ENCODE measurements at regions not wholly inside any gene's neighbourhood (a gene's known extent, or its start where the extent isn't known, plus 50 kb on each side); places are given as distances from the start of the nearest gene placed in this dataset.

DNA sequence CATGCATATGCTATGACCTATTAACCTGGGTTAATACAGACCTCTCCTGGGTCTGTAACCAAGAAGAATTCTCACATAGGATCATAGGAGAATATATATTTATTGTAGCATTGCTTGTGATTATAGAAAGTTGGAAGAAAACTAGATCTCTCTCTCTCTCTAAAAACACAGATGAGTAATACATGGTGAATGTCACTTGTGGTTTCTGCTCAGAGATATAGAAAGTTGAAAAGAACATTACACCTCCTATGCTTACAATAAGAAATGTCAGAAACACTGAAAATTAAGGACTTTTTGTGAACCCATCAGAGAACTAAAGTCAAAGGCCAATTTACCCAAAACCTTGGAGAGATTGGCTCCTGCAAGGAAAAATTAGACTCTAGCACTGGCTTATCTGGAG is 1389.5 kb downstream of the FAM133A start:
- Histone ChIP-seq H3K4me2 (no peak overlapping the region), H3K36me3 (replicated peaks; ENCODE audit: insufficient read depth, low read depth) (no peaks in the 10 kb centered on the region), H3K4me1 (ENCODE audit: insufficient read depth) (no peaks in the 10 kb centered on the region), H3K4me3 (no peak overlapping the region), H3K27ac (no peak overlapping the region), H2AFZ (no peak overlapping the region), H3K79me2 (no peaks in the 10 kb centered on the region), H3K9me3 (ENCODE audit: low read depth) (no peaks in the 10 kb centered on the region), H3K27me3 (no peaks in the 10 kb centered on the region), H3K9me2 (replicated peaks; ENCODE audit: insufficient read depth) (no peaks in the 10 kb centered on the region), H4K20me1 (ENCODE audit: insufficient read depth, poor library complexity, severe bottlenecking) (no peaks in the 10 kb centered on the region)
- TF ChIP-seq EZH2 (IDR thresholded peaks at IDR 0.05; ENCODE audit: borderline replicate concordance) (no peak), EZH2phosphoT487 (IDR thresholded peaks at IDR 0.05; ENCODE audit: low read depth, severe bottlenecking, unreplicated experiment) (no peak)
- TF ChIP-seq, protein P1, sequence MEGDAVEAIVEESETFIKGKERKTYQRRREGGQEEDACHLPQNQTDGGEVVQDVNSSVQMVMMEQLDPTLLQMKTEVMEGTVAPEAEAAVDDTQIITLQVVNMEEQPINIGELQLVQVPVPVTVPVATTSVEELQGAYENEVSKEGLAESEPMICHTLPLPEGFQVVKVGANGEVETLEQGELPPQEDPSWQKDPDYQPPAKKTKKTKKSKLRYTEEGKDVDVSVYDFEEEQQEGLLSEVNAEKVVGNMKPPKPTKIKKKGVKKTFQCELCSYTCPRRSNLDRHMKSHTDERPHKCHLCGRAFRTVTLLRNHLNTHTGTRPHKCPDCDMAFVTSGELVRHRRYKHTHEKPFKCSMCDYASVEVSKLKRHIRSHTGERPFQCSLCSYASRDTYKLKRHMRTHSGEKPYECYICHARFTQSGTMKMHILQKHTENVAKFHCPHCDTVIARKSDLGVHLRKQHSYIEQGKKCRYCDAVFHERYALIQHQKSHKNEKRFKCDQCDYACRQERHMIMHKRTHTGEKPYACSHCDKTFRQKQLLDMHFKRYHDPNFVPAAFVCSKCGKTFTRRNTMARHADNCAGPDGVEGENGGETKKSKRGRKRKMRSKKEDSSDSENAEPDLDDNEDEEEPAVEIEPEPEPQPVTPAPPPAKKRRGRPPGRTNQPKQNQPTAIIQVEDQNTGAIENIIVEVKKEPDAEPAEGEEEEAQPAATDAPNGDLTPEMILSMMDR (IDR thresholded peaks at IDR 0.05; ENCODE audit: poor library complexity): no peak
- DNase-seq (ENCODE audit: low spot score): no peak

GRCh38 chrX:95065151-95065550 is 1391.1 kb downstream of the FAM133A start:
- Histone ChIP-seq H3K4me1 (ENCODE audit: insufficient read depth) (no peaks in the 10 kb centered on the region), H3K36me3 (replicated peaks; ENCODE audit: insufficient read depth, low read depth) (no peaks in the 10 kb centered on the region), H3K4me3 (no peak overlapping the region), H3K9me2 (replicated peaks; ENCODE audit: insufficient read depth) (no peaks in the 10 kb centered on the region), H3K27me3 (no peaks in the 10 kb centered on the region), H4K20me1 (ENCODE audit: insufficient read depth, poor library complexity, severe bottlenecking) (no peaks in the 10 kb centered on the region), H3K4me2 (no peak overlapping the region), H3K9me3 (ENCODE audit: low read depth) (no peaks in the 10 kb centered on the region), H2AFZ (no peak overlapping the region), H3K79me2 (no peaks in the 10 kb centered on the region), H3K27ac (no peak overlapping the region)
- WGBS (ENCODE audit: low lambda C conversion rate, missing lambda C conversion rate): 84% methylated on average over 1 of the region's 1 CpG
- TF ChIP-seq EZH2phosphoT487 (IDR thresholded peaks at IDR 0.05; ENCODE audit: low read depth, severe bottlenecking, unreplicated experiment) (no peak), EZH2 (IDR thresholded peaks at IDR 0.05; ENCODE audit: borderline replicate concordance) (no peak)
- TF ChIP-seq, protein P1 (IDR thresholded peaks at IDR 0.05; ENCODE audit: poor library complexity): no peak
- no peak for DNase-seq (ENCODE audit: low spot score)

DNA sequence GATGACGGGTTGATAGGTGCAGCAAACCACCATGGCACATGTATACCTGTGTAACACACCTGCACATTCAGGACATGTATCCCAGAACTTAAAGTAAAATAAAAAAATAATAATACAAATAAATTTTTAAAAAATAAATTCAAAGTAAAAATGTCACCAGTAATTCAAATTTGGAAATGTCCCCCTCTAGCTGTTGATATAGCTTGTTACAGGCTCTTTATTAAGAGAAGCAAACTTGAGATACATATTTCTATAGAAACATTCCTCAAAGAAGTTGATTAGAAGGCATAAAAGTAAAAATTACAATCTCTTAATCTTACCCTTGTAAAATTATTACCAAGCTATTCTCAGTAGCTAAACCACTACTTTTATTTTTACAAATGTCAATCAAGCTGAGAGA is 1397.0 kb downstream of the FAM133A start:
- no peak for TF ChIP-seq EZH2phosphoT487 (IDR thresholded peaks at IDR 0.05; ENCODE audit: low read depth, severe bottlenecking, unreplicated experiment)
- TF ChIP-seq, protein P1 (IDR thresholded peaks at IDR 0.05; ENCODE audit: poor library complexity): peak; percentile 48
- H3K27me3 ChIP-seq: no peaks in the 10 kb centered on the region
- H3K9me2 ChIP-seq (replicated peaks; ENCODE audit: insufficient read depth): no peaks in the 10 kb centered on the region
- no peaks in the 10 kb centered on the region for H3K36me3 ChIP-seq (replicated peaks; ENCODE audit: insufficient read depth, low read depth)
- no peak overlapping the region for H3K4me3 ChIP-seq
- no peak overlapping the region for H3K4me2 ChIP-seq
- no peaks in the 10 kb centered on the region for H3K9me3 ChIP-seq (ENCODE audit: low read depth)
- no peak overlapping the region for H3K27ac ChIP-seq
- H4K20me1 ChIP-seq (ENCODE audit: insufficient read depth, poor library complexity, severe bottlenecking): no peaks in the 10 kb centered on the region
- no peak overlapping the region for H2AFZ ChIP-seq
- no peaks in the 10 kb centered on the region for H3K79me2 ChIP-seq
- no peaks in the 10 kb centered on the region for H3K4me1 ChIP-seq (ENCODE audit: insufficient read depth)
- 100% methylated on average over 1 of the region's 1 CpG for WGBS (ENCODE audit: low lambda C conversion rate, missing lambda C conversion rate)
- no peak for DNase-seq (ENCODE audit: low spot score)

DNA sequence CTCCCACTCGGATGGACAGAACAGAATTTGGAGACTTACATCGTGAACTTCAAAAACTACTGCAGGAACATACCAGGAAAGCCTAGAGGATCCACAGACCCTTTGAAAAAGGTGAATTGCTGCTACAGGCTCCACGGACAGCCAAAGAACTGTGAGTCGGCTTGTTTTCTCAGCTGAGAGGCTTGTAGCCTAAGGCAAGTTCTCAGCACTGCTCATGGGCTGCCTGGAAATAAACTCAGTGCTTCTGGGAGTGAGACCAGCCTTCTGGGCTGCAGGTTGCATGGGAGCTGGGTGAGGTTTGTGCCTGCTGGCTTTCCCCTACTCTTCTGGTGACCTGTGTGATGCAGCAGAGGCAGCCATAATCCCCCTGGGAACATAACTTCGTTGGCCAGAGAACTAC is 1397.6 kb downstream of the FAM133A start:
- WGBS (ENCODE audit: low lambda C conversion rate, missing lambda C conversion rate): 64% methylated on average over 5 of the region's 5 CpGs
- TF ChIP-seq, protein P1 (IDR thresholded peaks at IDR 0.05; ENCODE audit: poor library complexity): no peak
- Histone ChIP-seq H3K27ac (no peak overlapping the region), H3K4me2 (no peak overlapping the region), H3K4me3 (no peak overlapping the region), H3K36me3 (replicated peaks; ENCODE audit: insufficient read depth, low read depth) (no peaks in the 10 kb centered on the region), H3K9me3 (ENCODE audit: low read depth) (no peaks in the 10 kb centered on the region), H3K79me2 (no peaks in the 10 kb centered on the region), H3K4me1 (ENCODE audit: insufficient read depth) (no peaks in the 10 kb centered on the region), H3K9me2 (replicated peaks; ENCODE audit: insufficient read depth) (no peaks in the 10 kb centered on the region), H2AFZ (no peak overlapping the region), H4K20me1 (ENCODE audit: insufficient read depth, poor library complexity, severe bottlenecking) (no peaks in the 10 kb centered on the region), H3K27me3 (no peaks in the 10 kb centered on the region)
- DNase-seq (ENCODE audit: low spot score): no peak

Data from hepatocyte (in vitro differentiated cells).